ENCODE measurements at regions not wholly inside any gene's neighbourhood (a gene's known extent, or its start where the extent isn't known, plus 50 kb on each side); places are given as distances from the start of the nearest gene placed in this dataset.

DNA sequence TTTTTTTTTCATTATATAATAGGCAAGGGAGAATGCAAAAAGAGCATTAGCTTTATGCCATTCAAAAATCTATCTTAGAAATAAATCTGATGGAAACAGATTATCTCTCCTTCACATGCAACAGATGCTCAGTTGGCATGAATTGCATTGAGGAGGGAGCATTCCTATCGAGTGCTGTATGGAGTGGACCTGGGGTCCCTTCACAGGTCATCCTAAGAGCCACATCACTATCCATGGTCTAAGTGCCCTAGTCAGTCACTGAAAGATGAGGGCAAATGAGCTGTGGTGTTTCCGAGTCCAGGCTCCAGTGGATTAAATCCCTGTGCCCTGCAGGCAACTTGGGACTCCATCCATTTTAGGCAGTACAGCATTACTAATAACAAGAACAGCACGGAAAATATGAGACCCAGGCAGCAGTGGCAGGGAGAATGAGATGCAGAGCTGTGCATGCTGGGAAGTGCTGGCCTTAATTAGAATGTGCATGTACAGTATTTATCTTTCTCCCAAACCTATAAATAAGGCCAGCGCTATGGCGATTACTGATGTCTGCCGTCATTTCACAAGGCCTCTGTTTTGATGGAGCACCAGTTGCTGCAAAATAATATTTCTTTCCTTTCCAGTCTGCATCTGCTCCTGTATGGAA is 512.3 kb upstream of the PLXNA2 start:
- DNase-seq (ENCODE audit: low read depth in 2 of 3, low spot score in 2 of 3): no peak

DNA sequence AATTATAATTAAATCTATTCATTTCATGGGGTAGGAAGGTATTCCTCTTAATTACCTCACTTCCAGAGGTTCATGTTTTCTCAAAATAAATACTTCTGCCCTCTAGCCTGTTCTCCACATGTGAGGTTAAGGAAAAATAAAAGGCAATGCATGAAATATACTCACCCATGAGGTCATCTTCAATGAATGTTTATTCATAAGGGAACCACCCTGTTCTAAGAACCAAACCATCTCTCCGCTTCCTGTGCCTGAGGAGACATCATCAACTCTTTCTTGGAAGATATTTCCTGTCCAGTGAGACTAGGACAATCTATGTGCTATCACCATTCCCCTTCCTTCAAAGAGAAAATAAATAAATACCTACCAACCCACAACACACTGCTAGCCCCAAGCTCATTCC is 513.7 kb upstream of the PLXNA2 start:
- no peak for DNase-seq (ENCODE audit: low read depth in 2 of 3, low spot score in 2 of 3)

DNA sequence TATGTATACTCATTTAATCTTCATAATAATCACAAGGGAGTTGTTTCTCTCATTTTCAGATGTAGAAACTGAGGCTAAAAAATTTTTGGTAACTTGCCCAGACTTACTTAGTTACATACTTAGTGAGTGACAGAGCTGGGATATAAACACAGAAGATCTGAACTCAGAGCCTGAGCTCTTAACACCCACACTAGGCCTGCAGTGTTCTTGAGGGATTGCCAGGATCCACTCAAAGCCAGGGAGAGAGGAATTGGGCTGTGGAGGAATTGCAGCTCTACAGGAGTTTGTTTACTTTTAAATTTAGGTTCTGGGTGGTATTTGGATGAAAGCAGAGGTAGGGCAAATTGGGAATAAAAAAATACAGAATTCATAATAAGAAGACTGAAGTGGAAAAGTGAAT is 515.1 kb upstream of the PLXNA2 start:
- no peak for DNase-seq (ENCODE audit: low read depth in 2 of 3, low spot score in 2 of 3)

DNA sequence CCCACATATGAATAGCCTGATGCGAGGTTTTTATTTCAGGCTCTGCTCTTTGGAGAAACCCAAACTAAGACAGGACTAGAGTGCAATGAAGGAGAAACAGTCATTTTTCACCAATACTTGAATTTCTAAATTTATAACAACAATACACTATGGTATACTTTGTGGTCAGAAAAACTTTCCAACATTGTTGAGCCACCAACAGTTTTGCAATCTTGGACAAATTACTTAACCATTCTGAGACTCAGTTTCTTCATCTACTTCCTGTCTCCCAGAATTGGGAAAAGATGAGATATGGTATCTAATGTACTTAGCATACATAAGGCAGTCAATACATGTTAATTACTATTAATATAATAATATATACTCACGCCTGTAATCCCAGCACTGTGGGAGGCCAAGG is 519.8 kb upstream of the PLXNA2 start:
- no peak for DNase-seq (ENCODE audit: low read depth in 2 of 3, low spot score in 2 of 3)

DNA sequence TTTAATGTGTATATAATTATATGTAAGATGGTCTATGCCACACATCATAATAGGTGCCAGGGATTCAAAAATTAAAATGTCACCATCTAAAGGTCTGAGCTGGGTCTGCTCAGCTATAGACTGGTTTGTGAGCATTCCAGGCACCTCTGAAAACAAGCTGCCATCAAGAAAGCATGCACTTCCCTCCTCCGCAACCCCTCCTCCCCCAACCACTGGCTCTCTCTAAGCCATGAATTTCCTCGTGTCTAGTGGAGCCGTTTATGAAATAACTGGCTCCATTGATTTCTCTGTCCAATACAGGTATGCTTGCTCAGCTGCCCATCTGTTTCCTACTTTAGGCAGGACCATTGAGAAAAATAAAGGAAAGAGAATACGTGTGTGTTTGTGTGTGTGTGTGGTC is 522.6 kb upstream of the PLXNA2 start:
- DNase-seq (ENCODE audit: low read depth in 2 of 3, low spot score in 2 of 3): no peak

DNA sequence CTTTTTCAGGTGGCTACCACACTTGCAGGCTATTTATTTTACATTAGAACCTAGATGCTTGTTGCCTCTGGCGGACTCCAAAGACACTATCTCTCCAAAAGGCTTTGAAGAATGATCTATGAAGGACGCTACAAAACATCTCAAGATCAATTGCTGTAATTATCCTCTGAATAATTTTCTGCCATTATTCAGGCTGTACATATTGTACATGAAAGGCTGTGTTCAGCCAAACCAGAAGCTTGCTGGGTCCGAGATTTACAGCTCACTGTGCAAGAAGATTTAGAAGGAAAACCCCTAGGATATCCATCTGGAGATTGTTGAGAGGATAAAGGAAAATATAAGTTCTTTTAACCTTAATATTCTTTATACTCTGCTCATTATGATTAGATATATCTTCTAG is 523.6 kb upstream of the PLXNA2 start:
- DNase-seq (ENCODE audit: low read depth in 2 of 3, low spot score in 2 of 3): no peak

DNA sequence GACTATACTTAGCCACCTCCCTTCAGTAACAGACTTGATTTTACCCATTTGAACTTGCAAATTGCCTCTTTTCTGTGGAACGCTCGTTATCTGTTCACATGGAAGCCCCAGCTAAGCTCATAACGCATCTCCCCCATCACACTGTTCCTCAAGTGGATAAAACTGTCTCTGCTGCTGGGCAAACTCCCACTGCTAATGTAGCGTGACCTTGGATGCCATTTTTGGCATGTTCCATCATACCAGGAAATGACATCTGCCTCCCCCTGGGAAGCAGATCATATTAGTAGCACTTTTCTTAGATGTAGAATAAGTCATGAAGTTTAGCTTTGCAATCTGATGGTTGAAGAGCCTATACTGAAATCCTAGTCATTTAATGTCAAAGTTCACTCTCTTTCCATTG is 528.7 kb upstream of the PLXNA2 start:
- no peak for DNase-seq (ENCODE audit: low read depth in 2 of 3, low spot score in 2 of 3)

DNA sequence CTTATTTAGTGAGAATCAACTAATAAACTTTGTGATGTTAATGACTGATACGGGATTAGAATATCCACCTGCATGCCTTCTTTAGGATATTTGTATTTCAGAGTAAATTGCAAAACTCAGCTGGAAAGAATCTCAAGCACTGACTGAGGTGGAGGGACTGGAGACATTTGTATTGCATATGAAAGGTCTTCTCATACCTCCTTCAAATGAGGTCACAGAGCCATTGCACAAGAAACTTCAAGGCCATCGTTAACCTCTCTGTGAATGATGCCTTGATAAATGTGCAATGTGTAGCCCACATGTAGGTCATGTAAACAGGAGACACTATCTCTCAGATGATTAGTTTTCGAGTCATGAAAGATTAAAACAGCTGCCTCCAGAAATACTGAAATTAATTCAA is 531.7 kb upstream of the PLXNA2 start:
- DNase-seq (ENCODE audit: low read depth in 2 of 3, low spot score in 2 of 3): no peak

DNA sequence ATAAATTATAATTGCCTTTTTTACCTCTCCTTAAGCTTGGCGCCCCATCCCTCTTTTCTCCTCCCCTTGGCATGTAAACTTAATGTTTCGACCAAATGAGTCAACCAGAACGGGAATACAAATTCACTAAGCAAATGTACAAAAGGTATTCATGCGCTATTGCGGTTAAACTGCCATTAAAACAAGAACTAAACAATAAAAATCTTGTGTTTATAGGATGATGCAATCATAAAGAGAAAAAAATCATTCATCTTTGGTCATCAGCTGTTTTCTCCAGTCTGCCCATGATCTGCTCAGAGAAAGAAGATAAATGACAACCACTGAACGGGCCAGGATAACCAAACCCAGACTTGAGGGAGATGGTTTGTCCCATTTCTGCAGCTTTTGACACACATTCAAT is 534.2 kb upstream of the PLXNA2 start:
- no peak for DNase-seq (ENCODE audit: low read depth in 2 of 3, low spot score in 2 of 3)

DNA sequence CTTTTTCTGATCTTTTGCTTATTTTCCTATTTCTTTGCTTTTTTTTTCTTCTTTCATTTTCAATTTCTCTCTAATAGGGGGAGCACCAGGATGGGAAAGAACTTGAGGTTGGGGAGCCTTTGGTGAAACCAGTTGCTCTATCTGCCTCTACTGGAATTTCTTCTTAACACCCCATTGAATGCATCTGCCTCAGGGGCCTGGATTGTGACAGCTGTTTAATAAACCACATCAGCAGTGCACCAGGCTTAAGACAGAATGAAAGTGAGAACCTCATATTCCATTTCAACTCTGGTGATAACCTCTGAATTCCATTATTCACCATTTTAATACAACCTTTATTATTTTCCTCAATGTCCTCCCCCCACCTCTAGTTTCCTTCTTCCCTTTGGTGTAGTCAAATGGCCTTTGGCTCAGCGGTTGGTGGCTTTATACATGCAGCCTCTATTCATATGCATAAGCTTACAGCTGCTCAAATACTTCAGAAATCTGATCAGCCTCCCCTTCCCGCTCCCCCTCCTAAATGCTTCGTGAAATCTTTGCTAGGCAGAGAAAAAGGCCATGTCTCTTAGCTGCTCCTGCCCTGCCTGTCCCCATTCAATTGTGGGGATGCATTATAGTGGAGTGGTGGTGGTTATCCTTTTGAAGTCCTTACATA is 537.3 kb upstream of the PLXNA2 start:
- DNase-seq (ENCODE audit: low read depth in 2 of 3, low spot score in 2 of 3): no peak

DNA sequence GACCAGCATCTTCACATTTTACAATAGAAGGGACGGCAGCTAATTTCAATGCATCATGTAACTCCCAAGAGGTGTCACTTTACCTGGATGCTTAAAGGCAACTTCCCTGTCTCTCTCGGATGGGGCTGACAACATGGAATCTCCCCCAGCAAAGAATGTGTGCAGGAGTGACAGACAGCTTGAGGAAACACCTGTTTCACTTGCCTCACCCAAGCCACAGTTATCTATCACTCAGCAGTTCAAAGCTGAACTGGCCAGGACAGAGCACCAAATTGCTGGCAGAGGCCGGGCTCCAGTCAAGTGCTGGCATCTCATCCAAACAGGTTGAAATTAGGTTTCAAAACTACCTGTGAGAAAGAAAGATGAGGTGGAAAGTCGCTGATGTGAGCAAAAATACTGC is 538.0 kb upstream of the PLXNA2 start:
- DNase-seq (ENCODE audit: low read depth in 2 of 3, low spot score in 2 of 3): no peak

DNA sequence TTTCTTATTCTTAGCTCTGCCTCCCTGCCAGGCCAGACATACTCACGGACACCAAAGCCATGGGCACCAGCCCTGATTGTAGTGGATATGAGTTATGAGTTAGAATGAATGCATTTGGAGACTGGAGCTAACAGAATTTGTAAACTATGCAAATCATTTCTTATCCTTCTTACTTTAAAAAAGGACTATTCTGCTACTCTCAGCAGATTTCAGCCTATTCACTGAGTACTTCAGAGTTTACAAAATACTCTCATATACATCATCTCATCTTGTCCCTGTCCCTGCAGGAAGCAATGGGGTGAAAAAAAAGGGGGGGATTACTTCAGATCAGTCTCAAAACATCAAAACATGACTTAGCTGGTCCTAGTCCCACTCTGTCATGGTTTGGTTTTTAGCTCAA is 541.4 kb upstream of the PLXNA2 start:
- DNase-seq (ENCODE audit: low read depth in 2 of 3, low spot score in 2 of 3): no peak

DNA sequence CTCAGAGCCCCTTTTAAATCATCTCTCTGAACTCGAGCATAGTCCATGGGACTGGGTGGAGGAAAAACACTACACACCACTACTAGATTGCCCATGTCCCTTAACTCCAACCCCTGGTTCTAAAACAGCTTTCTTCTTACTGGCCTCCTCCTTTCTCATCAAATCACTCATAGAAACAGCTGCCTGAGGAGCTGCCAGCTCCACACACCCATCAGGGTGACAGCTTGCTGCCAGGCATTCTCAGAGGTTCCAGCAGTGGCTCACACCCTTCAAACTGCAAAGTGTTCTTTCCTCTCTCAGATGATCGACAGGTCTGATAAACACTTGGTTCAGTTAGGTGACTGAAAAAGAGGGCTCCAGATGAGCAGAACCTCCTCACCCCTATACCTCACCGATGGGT is 543.0 kb upstream of the PLXNA2 start:
- no peak for DNase-seq (ENCODE audit: low read depth in 2 of 3, low spot score in 2 of 3)

DNA sequence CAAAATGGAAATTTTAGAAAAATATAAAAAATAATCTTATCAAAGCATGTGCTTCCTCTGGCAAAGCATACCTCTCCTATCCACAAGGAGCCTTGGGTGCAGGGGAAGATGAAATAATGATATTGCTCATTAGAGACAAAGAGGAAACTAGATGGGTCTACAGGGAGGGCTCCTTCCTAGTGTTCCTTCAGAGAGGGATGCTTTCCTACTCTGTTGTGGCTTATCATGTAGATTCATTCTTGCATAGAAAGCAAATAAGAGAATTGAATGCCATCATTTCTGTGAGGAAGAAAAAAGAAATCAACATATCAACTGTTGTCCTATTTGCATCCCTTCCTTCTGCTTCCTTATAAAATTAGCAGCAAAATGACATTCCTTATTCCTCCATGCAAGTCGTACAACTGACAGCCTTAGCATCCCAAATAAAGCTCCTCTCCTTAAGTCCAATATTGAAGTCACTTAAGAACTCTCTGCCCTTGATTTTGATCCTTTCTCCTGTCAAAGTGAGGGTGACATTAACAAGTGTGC is 543.9 kb upstream of the PLXNA2 start:
- no peak for DNase-seq (ENCODE audit: low read depth in 2 of 3, low spot score in 2 of 3)

DNA sequence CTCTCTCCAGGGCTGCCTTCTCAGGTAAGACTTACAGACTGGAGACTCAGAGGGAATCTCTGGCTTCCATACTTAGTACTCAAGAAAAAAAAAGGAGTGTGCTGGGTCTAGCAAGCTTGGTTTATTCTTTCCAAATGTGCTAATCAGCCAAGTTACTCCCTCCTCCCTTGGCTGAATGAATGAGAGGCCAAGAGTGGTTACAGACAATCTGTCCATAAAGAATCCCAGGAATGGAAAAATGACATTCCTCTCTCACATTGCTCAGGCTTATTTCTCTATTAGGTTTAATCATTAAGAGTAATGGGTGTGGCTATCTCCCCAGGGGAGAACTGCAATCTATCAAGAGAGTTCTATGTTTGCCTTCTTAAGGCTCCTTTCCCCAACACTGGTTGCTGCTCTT is 547.3 kb upstream of the PLXNA2 start:
- DNase-seq (ENCODE audit: low read depth in 2 of 3, low spot score in 2 of 3): no peak

DNA sequence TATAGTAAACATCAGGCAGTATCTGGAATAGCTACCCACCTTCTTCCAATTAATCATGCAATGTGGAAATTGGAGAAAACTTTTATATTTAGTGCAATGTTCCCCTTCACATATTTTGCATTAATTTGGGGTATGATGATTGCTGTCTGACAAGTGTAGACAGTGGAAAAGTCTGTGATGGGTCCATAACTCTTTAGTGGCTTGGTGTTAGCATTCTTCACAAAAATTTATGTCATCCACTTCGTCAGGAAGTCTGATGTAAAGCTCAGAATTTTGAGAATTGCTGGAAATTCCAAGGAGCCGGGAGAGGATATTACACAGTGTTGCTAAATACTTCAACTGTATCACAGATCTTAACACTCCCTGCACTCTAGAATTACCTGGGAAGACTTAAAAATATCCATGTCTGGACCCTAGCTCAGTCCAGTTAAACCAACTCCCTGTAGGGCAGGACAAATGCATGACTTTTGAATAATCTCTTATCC is 549.7 kb upstream of the PLXNA2 start:
- no peak for DNase-seq (ENCODE audit: low read depth in 2 of 3, low spot score in 2 of 3)

DNA sequence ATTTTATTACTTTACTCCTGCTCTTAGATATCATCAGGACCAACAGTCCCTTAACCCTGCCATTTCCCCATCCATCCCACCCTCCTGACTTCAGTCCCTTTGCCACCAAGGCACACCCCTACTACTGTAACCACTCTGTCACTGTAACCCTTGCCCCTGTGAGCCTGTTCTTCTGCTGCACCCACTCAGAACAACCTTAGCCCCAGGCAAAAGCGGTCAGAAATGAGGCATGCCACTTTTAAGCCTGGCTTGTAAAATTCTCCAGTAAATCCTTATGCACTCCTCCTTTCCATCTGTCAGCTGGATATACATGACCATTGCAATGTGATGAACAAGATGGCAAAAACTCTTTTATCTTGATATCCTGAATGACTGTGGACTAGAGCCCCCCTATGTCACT is 555.0 kb upstream of the PLXNA2 start:
- DNase-seq (ENCODE audit: low read depth in 2 of 3, low spot score in 2 of 3): no peak

DNA sequence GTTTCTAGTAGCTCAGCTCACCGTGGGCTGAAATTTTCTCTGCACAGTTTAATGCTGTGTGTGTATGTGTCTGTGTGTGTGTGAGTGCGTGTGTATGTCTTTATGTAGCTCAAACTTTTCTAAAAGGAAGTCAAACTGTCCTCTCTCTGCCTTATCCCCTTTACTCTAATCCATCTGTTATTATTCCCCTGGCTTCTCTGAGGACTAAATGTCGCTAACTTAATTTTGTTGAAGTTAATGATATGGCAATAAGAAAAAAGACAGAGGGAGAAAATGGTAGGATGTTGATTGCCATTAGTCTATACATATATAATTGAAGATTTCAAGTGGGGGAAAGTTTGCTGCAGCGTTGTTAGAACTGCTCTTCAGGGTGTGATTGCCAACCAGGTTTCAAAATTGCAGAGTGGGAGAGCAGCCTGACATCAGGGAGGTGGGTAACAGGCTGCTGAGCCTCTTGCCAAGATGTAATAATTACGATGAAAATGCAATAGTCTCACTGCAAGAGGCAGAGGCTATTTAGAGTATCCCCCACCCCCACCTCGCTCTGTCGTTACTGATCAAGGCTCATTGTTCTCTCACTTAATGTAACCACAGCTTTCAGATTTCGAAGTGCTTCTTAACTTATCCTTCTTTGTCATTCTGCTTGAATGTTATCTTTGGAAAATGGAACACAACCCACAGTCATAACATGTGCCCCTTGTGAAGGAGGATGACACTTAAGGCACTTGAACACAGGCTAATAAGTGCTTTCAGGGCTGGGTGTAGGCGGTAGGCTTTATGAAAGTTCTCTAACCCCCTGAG is 559.0 kb upstream of the PLXNA2 start:
- DNase-seq (ENCODE audit: low read depth in 2 of 3, low spot score in 2 of 3): no peak

DNA sequence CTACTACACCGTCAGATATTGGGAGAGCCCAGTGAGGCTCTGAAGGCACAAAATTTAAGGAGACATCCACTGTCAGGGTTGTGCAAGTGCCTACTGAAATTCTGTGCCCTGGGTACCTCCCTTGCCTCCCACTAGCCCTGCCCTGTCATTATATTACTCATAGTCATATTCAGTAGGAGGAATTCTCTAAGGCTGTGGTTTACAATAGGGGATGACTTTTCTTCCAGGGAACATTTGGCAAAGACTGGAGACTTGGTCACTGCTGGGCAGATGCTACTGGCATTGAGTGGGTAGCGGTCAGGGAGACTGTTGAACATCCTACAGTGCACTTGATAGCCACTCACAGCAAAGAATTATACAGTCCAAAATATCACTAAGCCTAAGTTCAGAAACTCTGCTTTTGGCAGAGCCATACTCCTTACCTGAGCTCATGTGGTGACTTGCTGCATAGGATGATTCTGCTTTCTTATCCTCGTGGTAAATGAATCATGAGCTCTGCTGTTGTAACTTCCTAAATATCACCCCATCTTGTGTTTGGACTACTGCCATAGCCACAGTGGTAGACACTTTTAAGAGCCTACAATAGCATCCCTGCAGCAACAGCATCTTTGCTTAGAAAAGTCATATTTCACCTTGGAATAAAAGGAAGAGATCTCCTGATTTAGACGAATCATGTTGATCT is 563.4 kb upstream of the PLXNA2 start:
- DNase-seq (ENCODE audit: low read depth in 2 of 3, low spot score in 2 of 3): peak in 1 of 3 donors; percentile 16

DNA sequence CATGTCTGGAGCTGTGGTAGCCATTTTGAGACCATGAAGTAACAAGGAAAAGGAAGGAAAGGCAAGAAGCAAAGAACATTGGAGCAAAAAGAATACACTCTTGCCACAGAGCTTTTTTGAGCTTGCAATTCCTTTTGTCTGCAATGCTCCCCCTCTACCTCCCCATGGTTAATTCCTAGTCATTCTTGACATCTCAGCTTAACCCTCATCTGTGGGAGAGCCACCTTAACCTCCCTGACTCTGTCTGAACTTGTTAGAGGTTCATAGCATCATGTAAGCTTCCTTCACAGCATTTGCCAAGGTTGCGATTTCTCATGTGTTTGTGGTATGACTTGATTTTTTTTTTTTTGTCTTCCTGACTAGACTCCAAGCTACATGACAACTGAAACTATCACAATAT is 564.1 kb upstream of the PLXNA2 start:
- DNase-seq (ENCODE audit: low read depth in 2 of 3, low spot score in 2 of 3): no peak

DNA sequence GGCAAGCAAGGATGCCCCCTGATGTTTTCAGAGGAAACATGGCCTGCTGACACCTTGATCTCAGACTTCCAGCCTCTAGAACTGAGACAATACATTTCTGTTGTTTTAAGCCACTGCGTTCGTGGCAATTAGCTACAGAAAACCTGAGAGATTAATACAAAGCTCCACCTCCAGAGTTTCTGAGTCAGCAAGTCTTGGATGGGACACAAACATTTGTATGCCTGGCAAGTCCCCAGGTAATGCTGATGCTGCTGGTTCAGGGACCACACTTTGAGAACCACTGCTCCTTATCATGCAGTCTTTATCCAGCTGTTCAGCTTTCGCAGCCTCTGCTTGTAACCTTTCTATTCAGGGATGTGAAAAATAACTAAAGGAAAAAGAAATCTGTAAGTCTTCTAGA is 565.7 kb upstream of the PLXNA2 start:
- DNase-seq (ENCODE audit: low read depth in 2 of 3, low spot score in 2 of 3): no peak
